HG03060 (cell line): ENCODE measurements at regions not wholly inside any gene's neighbourhood (a gene's known extent, or its start where the extent isn't known, plus 50 kb on each side); places are given as distances from the start of the nearest gene placed in this dataset.

ENCODE experiments used
- ATAC-seq: cut with Tn5 transposase; IDR thresholded peaks from one replicate; pipeline ENCODE4 v1.9.1; 2021; ENCODE audit warnings: low read depth, moderate number of reproducible peaks; ENCODE audit not compliant: unreplicated experiment

DNA sequence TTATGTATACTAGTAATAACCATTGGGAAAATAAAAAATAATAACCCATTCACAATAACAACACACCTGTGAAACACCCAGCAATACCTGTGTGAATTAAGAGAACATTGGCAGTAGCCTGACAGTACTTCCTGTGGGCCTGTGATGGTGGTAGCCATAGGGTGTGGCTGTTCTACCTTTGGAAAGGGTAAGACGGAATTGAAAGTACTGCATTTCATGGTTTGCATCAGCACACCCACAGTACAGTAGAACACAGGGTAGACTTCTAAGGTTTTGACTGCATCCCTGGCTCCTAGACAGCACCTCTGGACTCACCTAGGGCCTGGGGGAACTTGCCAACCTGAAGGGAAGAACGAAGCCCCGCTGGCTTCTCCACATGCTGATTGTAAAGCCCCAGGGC is 279.8 kb downstream of the HTR1B start:
- ATAC-seq = no peak

- no peak for ATAC-seq
Measured at GRCh38 chr6:77181749-77182148, 281.5 kb downstream of the HTR1B start.

GRCh38 chr6:77180326-77180725 is 283.0 kb downstream of the HTR1B start:
- no peak for ATAC-seq

DNA sequence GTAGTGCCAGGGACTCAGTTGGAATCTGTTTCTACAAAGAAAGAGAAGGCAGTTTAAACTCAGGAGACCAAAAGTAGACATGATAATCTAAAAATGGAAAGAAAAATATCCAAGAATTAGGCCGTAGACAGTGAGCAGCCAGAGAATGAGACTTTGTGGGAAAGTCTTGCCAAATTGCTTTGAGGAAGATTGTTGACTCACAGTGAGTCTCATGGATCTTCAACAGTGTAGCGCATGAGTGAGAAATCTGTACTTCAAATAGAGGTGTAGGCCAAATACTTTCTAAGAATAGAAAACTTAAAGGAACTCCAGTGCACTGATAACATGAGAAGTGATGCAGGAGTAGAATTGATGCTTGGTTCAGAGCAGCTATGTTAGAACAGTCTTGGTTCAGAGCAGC is 284.5 kb downstream of the HTR1B start:
- no peak for ATAC-seq

DNA sequence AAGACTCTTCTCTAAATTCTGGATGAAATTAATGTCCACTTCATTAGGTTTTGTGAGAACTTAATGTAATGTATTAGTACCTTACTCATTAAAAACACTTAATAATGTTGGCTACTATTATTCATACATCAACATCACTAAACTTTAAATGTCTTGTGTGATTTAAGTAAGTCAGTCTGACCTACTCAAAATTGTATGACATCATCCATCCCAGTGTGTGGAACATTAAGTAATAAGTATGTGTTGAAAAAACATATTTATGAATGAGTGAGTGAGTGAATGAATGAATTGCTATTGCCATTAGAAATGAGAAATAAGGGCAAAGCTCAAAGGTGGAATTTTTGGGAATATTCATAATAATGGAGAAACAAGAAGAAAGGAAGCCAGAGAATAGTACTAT is 285.8 kb downstream of the HTR1B start:
- ATAC-seq = no peak

DNA sequence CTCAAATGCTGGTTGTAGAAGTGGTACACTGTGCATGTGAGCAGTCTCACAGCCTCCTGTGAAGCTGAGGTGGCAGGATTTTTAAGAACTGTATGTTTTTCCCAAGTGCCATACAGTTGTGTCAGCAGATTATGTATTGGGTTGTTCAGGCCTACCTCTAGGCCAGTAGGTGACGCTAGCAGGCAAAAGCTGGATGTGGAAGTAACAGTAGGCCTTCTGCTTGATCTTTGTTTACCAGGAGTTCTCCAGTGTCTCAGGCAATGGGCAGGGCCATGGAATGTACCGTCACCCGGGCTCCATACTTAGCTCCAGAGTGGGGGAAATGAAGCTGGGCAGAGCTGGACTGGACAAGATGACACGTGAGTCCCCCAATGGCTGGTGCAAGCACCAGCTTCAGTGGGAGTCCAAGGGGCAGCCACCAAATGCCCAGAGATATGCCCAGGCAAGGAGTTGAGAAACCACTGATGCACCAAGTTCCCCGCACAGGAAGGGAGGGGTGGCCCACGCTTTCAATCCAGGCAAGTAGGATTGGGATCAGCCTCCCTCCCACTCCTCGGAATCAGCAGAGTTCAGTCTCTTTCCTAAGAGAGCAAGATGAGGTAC is 289.7 kb downstream of the HTR1B start:
- ATAC-seq = no peak

- no peak for ATAC-seq
Measured at GRCh38 chr6:77172578-77172977, 290.7 kb downstream of the HTR1B start.

- no peak for ATAC-seq
Measured at GRCh38 chr6:77159730-77160129, 303.6 kb downstream of the HTR1B start.

DNA sequence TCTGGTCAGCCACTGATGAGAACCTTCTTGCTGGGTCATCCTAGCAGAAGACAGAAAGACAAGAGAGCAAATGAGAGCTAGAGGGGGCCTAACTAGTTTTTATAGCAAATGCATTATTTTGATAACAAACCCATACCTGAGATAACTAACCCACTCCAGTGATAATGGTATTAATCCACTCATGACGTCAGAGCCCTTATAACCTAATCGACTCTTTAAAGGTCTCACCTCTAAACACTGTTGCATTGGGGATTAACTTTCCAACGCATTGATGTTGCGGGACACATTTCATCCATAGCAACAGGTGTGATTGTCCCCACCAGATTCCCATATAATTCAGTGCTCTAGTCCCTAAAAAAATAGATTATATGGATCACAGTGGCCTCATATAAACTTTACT is 312.1 kb downstream of the HTR1B start:
- no peak for ATAC-seq

- no peak for ATAC-seq
Measured at GRCh38 chr6:77150736-77151135, 312.6 kb downstream of the HTR1B start.

DNA sequence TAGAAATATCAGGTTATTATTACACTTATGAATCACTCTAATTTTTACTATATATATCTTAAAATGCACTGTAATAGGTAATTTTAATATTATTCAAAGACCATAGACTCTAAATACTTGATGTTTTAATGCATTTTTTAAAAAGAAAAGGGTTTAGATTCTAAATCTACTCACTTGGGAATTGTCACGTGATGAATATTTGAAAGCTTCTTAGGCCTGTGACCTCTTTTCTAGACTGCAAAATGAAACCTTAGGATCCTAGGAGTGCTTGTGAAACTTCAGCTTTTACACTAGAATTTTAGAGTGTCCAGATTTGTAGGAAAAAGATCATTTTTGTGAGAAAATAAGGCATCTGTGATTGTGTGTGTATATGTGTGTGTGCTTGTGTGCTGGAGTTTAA is 318.0 kb downstream of the HTR1B start:
- no peak for ATAC-seq

DNA sequence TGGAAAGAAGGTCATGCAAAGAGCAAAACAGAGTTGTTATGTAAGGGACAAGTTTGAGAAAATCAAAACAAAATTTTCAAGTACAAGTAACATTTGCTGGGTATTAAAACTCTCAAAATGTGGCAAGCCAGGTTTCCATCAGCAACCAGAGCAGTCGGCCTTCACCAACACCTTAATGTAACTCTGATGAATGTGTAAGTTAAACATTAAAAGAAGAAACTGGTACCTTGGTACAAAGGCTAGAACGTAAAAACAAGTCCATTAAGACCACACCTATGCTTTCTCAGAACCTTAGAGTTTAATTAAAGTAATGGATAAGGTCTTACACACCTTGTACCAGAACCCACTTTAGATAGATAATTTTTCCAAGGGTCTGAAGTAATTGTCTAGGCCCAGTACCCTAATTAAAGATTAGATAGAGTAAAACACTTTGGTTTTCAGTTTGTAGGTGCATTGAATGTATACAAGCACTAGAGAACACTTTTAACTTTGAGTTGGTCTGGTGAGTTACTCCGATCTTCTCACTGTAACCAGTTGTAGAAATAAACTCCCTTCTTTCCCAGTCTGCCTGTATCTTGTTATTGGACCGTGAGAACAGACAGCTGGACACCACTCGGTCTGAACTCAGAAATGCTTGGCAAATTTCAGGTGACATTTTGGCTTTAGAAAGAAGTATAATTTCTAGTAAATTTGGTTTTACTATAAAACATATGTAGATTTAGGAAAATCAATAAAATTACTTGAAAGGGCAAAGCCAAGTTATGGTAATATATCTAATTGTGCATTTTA is 319.4 kb downstream of the HTR1B start:
- ATAC-seq = no peak

DNA sequence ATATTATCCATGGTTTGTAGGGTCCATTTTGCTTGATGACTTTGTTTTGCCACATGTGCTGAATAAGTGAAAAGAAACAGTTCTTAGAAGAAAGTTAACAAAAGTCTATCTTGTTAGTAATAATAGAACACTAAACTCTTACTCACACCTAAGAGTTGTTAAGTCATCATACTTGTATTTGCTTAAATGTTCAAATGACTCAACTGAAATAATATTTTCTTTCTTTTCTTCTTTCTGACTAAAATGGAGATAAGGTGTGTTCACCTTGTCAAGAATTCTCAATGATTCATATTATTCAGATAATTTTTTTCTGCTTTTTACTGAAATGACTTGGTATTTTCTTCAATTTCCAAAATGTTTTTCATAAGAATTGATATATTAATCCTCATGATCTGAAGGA is 327.2 kb downstream of the HTR1B start:
- no peak for ATAC-seq

- ATAC-seq = no peak
Measured at GRCh38 chr6:77133031-77133430, 330.3 kb downstream of the HTR1B start.

- no peak for ATAC-seq
Measured at GRCh38 chr6:77131426-77131825, 331.9 kb downstream of the HTR1B start.

DNA sequence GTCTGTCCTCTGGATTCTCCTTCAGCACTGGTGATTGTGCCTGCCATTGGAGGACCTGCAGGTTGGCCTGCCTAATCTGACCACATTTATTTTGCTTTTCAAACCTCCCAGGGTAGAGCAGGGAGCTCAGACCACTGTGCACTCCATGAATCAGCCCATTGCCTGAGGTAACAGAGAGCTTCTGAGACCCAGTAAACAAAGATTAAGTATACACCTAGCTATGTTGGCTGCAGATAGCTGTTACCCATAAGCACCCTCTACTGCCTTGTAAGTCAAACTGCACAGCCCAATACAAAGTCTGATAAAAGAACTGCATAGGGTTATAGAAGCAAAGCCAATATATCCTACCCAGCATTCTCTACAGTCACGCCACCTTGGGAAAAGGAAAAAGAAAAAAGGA is 338.7 kb downstream of the HTR1B start:
- ATAC-seq = no peak

DNA sequence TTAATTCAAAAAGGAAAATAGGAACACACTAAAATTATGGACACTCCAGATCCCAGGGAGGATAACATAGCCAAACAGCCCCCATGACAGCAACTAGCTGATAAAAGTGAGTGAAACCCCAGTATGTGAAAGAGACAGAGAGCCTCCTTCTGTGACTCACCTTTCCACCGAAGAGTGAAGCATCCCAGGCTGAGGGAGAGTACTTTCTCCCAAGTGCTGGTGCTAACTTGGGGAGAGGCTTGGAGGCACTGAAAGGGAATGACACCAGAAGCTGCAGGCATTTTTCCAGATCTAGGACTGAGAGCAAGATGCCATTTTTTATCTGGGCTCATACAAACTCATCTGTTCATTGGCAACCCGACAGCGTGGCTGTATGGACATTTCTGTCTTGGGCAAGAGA is 339.8 kb downstream of the HTR1B start:
- no peak for ATAC-seq

- ATAC-seq = no peak
Measured at GRCh38 chr6:77106992-77107391, 356.3 kb downstream of the HTR1B start.

GRCh38 chr6:77105091-77105490 is 358.2 kb downstream of the HTR1B start:
- no peak for ATAC-seq

- ATAC-seq = no peak
Measured at GRCh38 chr6:77097940-77098339, 365.4 kb downstream of the HTR1B start.

DNA sequence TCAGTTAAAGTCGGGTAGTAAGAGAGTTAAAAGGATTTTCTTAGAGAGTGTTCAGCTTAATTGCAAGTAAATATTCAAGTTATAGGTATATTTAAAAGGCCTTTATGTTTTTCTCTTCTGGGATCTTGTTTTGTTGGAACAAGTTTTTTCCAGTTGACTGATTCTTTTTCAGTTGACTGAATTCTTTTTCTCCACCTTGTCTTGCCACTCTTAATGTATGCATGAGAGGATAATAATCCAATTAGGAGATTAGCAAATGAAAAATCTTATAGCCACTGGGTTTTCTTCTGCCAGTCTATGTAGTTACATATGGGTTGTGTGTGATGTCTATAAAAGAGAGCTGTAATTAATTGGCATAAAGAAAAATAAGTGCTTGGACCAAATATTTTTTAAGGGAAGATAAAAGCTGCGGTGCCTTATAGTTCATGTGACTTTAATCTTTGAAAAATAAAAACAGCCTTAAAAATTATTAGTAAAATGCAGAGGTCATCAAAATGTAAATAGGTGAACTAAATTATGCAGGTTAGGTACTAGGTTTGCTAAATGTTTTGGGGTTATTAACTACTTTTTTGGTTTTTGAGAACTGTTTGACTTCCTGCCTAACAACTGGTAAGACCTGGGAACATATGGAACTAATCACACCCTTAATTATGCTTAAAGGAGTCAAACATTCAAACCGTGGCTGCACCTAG is 367.2 kb downstream of the HTR1B start:
- no peak for ATAC-seq

- no peak for ATAC-seq
Measured at GRCh38 chr6:77094821-77095220, 368.5 kb downstream of the HTR1B start.
